ENCODE measurements at regions not wholly inside any gene's neighbourhood (a gene's known extent, or its start where the extent isn't known, plus 50 kb on each side); places are given as distances from the start of the nearest gene placed in this dataset.

GRCh38 chr5:106292654-106293053 is 1378.1 kb downstream of the EFNA5 start:
- TF ChIP-seq POLR2A (IDR thresholded peaks at IDR 0.05; ENCODE audit: low read depth, low read length) (no peak), SMC3 (IDR thresholded peaks at IDR 0.05; ENCODE audit: low read depth, low read length) (0 out of 2 replicates have a peak, but pooled peaks have one; percentile 6), RAD21 (IDR thresholded peaks at IDR 0.05; ENCODE audit: low read length) (no peak), NFE2L2 (IDR thresholded peaks at IDR 0.05; ENCODE audit: low read depth, low read length) (no peak), CEBPB (IDR thresholded peaks at IDR 0.05; ENCODE audit: low read depth, low read length) (no peak), USF2 (IDR thresholded peaks at IDR 0.05; ENCODE audit: low read depth, low read length) (no peak), MAFK (IDR thresholded peaks at IDR 0.05; ENCODE audit: low read depth, low read length) (no peak), RFX5 (IDR thresholded peaks at IDR 0.05; ENCODE audit: low read depth, low read length) (no peak), FOS (IDR thresholded peaks at IDR 0.05; ENCODE audit: low read depth, low read length) (peak; percentile 61), BHLHE40 (IDR thresholded peaks at IDR 0.05; ENCODE audit: low read depth, low read length) (no peak)
- TF ChIP-seq, protein P1, sequence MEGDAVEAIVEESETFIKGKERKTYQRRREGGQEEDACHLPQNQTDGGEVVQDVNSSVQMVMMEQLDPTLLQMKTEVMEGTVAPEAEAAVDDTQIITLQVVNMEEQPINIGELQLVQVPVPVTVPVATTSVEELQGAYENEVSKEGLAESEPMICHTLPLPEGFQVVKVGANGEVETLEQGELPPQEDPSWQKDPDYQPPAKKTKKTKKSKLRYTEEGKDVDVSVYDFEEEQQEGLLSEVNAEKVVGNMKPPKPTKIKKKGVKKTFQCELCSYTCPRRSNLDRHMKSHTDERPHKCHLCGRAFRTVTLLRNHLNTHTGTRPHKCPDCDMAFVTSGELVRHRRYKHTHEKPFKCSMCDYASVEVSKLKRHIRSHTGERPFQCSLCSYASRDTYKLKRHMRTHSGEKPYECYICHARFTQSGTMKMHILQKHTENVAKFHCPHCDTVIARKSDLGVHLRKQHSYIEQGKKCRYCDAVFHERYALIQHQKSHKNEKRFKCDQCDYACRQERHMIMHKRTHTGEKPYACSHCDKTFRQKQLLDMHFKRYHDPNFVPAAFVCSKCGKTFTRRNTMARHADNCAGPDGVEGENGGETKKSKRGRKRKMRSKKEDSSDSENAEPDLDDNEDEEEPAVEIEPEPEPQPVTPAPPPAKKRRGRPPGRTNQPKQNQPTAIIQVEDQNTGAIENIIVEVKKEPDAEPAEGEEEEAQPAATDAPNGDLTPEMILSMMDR (conservative IDR thresholded peaks at IDR 0.05; ENCODE audit: low read depth, low read length) = no peak

Data from IMR-90 (cell line).